COLO668 (cell line): ENCODE measurements at regions not wholly inside any gene's neighbourhood (a gene's known extent, or its start where the extent isn't known, plus 50 kb on each side); places are given as distances from the start of the nearest gene placed in this dataset.
"Not testable (repeated sequence)": the region's sequence is repeated elsewhere in the genome, so short reads cannot be mapped to it uniquely, and the experiment has no call there.

Experiments used
- DNase-seq: peaks from one replicate; lab custom pipeline; 2025; ENCODE audit not compliant: unreplicated experiment; lab: John Stamatoyannopoulos, UW

DNA sequence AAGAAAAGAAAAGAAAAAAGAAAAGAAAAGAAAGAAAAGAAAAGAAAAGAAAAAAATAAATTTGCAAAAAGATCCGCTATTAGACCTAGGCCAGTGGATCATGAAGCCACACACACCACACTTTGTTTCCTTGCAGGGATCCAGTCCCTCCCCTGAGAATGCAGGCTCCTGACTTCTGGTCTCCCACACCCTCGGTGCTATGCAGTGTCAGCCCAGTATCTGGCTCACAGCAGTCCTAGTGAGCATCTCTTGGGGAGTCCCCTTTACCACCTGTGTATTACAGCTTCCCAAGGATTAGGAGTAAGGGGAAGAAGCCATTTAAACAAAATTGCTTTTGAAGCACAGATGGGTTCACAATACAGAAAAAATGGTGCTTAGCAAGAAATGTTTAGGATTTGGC, 174.1 kb upstream of the IRF2BP2 start:
- not testable (repeated sequence) for DNase-seq

- DNase-seq, result no peak
Measured at GRCh38 chr1:234782791-234783190, 172.8 kb upstream of the IRF2BP2 start.

- no peak for DNase-seq
Measured at GRCh38 chr1:234782105-234782751, 172.2 kb upstream of the IRF2BP2 start.

- no peak for DNase-seq
Measured at GRCh38 chr1:234781241-234782065, 171.5 kb upstream of the IRF2BP2 start.

DNA sequence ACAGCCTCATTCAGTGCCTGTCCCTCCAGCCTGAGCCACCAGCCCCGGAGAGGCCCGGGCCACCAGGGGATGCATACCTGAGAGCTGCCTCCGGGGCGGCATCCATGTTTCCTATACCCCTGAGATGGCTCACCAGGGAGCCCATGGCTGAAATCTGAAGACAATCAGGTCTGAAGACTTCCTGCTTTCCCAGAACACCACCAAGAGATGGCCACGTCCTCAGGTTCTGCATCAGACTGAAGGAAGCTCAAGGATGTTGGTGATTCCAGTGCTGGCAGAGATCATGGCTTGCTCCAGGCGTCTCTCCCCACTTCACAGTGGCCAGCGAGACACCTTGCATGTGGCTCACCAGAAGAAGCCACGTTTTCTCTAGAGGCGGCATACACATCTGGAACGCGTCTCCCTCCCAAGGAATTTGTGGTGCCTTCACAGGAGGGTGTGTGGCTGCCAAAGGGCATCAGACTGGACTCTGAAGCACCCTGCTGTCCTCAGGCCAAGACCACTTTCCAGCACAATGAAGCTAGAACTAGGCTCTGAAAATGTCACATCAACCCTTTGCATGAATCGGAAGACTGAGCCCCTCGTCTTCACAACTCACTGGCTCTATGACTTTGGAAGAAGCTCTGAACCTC, 170.7 kb upstream of the IRF2BP2 start:
- DNase-seq, result no peak

GRCh38 chr1:234780112-234780511, 170.1 kb upstream of the IRF2BP2 start:
- DNase-seq, result no peak

GRCh38 chr1:234779600-234779999, 169.6 kb upstream of the IRF2BP2 start:
- DNase-seq, result not testable (repeated sequence)

- DNase-seq, result no peak
Measured at GRCh38 chr1:234779160-234779538, 169.2 kb upstream of the IRF2BP2 start.

DNA sequence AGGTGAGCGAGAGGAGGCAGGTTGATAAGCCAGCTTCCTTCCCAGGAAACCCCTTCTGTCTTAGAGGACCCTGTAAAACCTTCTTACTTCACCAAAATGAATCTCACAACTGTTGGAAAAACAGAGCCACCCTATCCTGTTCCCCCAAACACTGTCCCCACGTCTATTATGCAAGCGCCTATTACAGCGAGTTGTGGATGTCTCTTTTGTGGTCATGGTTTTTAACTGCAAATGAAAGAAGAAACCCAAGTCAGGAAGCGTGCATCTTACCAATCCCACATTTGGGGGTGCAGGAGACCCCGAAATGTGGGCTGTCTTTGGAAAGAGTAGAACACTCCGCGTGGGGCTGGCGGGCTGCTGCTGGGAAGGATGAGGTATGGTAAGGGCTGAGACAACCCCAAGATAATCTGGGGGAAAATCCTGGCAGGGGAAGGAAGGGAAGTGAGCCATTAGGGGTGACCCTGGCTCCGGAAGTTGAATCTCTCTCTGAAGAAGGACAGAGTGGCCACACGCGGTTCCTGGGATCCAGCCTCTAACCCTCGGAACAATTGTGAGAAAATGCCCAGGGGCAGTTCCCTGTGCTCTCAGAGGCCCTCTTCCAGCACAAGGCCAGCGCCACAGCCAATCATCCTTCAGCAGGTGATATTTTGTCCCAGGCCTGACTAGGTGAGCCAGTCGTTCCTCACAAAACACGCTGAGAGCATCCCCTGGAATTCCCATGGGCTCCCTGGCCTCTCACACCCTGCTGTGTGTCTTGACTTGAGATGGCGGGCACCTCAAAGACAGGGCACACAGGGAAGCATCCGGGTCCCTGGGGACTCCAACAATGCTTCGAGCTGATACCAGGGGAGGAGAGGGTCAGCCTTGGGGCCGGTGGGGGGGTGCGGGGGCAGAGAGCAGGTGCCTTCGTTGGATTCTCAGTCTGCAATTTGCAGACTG, 168.5 kb upstream of the IRF2BP2 start:
- DNase-seq, result no peak

- no peak for DNase-seq
Measured at GRCh38 chr1:234777856-234778220, 167.9 kb upstream of the IRF2BP2 start.

DNA sequence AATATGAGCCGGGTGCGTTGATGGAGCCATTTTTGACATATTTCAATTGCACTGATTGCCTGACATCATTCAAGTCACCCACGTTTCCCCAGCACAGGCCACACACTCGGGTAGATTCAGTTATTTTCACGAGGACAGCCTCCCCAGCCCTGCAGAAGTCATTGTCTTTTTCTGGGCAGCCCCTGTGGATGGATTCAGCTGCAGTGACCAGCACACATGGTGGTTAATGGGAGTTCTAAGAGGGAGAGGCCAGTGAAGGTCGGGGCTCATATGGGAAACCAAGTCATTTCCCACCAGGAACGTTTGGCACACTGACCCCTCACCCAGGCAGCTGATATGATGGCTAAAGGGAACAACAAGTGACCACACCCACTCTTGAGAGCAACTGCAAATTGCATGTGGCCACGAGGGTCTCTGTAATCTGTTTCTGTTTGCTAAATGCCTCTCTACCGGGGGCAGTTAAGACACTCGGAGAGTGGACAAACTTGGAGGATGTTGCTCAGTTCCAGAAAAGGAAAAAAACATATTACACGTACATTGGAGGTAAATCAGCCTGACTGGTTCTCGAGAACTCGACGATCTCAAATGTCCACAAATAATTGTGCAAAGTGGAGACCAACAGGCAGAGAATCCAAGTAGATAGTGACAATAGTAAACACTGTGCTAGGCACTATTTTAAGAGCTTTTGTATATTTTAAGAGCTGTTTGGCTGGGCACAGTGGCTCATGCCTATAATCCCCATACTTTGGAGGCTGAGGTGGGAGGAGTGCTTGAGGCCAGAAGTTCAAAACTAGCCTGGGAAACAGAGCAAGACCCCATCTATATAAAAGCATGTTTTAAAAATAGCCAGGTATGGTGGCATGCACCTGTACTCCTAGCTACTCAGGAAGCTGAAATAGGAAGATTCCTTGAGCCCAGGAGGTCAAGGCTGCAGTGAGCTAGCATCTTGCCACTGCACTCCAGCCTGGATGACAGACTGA, 167.2 kb upstream of the IRF2BP2 start:
- no peak for DNase-seq

DNA sequence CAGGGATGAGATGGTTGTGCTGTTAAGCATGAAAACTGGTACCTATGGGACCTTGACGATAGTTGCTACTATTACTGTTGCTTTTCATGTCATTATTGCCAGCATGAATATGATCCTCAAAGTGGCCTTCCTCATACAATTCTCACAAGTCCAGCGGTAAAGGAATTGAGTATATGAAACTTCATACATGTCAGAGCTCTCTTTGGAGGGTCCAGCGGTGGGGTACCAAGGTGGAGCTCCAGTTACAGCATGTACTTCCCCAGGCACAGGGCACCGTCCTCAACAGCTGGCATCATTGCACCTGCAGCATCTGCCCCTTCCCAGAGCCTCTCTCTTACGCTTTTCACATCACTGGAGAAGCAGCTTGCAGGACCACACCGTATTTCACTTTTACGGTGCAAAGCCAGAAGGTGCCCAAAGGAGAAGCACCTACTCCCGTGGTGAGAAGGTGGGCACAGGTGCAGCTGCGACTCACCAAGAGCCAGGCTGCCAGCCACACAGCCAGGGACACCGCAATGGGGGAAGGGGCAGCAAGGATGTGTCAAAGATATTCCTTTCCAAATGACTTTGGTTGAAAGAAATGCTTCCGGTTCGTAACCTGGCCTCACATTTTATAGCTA, 166.4 kb upstream of the IRF2BP2 start:
- DNase-seq, result no peak

- no peak for DNase-seq
Measured at GRCh38 chr1:234775477-234776246, 165.7 kb upstream of the IRF2BP2 start.

- no peak for DNase-seq
Measured at GRCh38 chr1:234774971-234775370, 165.0 kb upstream of the IRF2BP2 start.

DNA sequence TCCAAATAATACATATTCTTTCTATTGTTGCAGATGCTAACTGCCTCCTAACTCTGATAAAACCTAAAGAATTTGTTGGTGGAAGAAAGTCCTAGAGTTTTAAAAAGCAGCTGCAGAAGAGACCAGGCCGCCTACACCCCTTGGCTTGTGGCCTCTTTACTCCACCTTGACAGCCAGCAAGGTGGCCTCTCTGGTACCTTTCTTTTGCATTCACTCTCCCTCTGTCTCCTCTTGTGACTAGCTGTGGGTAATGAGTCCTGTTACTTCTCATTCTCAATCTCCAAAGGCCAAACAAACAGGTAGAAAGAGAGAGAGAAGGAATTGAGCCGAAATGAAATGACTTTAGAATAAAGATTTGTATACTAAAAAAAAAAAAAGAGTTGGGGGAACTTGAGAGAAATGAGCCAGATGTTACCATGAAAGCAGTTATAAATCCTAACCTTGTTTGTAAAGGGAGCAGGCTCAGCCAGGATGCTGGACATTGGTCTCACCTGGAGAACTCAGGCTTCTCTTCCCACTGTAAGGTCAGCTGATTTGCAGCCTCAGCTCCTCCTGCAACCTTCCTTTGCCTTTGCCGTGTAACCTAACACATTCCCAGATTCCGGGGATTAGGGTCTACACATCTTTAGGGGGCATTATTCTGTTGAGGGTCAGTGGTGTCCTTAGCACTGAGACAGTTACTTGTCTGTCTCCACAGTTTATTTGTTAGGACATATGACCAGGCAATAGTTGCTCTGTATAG, 164.1 kb upstream of the IRF2BP2 start:
- no peak for DNase-seq

GRCh38 chr1:234772345-234773147, 162.6 kb upstream of the IRF2BP2 start:
- DNase-seq, result peak; percentile 79

DNA sequence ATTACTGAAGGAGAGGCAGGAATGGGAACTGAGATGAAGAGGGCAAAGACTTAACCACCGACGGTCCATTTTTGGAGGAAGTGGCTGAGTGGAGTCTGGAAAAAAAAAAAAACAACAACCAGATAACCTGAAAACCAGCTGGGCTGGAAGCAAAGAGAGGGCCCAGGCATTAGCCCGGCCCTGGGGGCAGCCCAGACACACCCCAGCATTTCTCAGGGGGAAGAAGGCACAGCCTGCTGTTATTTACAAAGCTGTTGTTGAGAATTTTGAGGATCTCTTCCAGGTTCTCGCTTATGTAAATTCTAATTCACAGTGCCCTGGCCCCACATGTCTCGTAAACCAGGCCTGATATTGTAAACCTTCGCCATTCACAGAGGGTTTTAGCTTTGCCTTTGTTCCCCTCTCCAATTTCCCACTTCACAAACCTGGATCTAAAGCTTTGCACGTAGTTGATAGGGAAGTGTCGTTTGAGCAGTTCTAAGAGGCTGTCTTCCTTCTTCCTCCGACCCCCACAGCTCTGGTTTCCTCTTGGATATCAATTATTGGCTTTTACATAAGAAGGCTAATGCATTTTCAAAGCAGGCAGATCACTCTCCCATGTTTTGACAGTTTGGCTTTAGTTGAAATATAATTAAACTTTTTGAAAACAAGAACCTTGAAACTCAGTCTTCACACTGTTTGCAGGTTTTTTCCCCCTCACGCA, 161.8 kb upstream of the IRF2BP2 start:
- DNase-seq, result no peak
